Pancreas (tissue), 10 donors: ENCODE measurements at regions not wholly inside any gene's neighbourhood (a gene's known extent, or its start where the extent isn't known, plus 50 kb on each side); places are given as distances from the start of the nearest gene placed in this dataset.

Experiments
- ATAC-seq, 4 donors: fragments of 200-7000 bp; cut with Tn5 transposase; one replicate each; pipeline versions ENCODE4 v1.8.0 to v1.9.1; 2020; ENCODE audit warnings: mild to moderate bottlenecking in 4 of 4, moderate library complexity in 4 of 4
- DNase-seq, 6 donors: peaks; one replicate each; pipeline ENCODE4 v3.0.0-alpha.2; 2020
- FAIRE-seq: peaks from 2 replicates; lab custom pipeline; 2012; peaks lifted over from hg19 to GRCh38; lab: Jason Lieb, UNC
- H3K27ac ChIP-seq, 4 donors: fragments of 200-600 bp; sonication (generic); 1 replicate in 3 of 4; 2 replicates in 1 of 4; pipeline versions ENCODE4 v1.5.0 to v1.8.0; 2020
- H3K27me3 ChIP-seq, 4 donors: fragments of 200-600 bp; one replicate each; pipeline ENCODE4 v1.8.0; 2021
- H3K36me3 ChIP-seq, 3 donors: fragments of 200-600 bp; sonication (generic) in 1 of 3; one replicate each; pipeline versions ENCODE4 v1.5.0 to v1.8.0; 2020 to 2021
- H3K4me1 ChIP-seq, 3 donors: fragments of 200-600 bp; one replicate each; pipeline ENCODE4 v1.8.0; 2021
- H3K4me3 ChIP-seq, 4 donors: fragments of 200-600 bp; sonication (generic) in 2 of 4; one replicate each; pipeline versions ENCODE4 v1.5.0 to v1.8.0; 2020 to 2021
- H3K9me3 ChIP-seq, 4 donors: fragments of 200-600 bp; one replicate each; pipeline ENCODE4 v1.8.0; 2021
- CTCF ChIP-seq, 4 donors: fragments of 200-600 bp; sonication (generic) in 3 of 4; IDR thresholded peaks; one replicate each; pipeline versions ENCODE4 v1.5.0 to v1.8.0; 2021; ENCODE audit warnings: antibody characterized with exemption in 4 of 4
- WGBS, 2 donors: extraction: QIAGEN DNeasy Blood & Tissue Kit; methylation state at CpG; one replicate each; pipeline ENCODE4 v1.1.7; 2013; 5-methylcytosine and 5-hydroxymethylcytosine counted together
- intact Hi-C, 3 donors: fragments of 100-400 bp; cut with DNase I; formaldehyde crosslinking; loops; one replicate each; pipeline versions ENCODE4 v1.11.1 to v1.14.2; 2022
- donor health status: healthy with polysubstance abuse.
- donor health status: DM: no; HTN: no; CAD: no; lungs with moderate emphysema.
- donor health status: DM: no; HTN: no; CAD: no.
- donor health status: control.
- donor health status: control.
- donor health status: Bipolar disorder and iron deficiency.
- donor health status: DM: yes; HTN: yes; CAD: no.
- donor health status: DM: no; HTN: no; CAD: no.
- donor health status: DM: no; HTN: no; CAD: no.
- donor health status: DM: yes; HTN: yes; CAD: no.

DNA sequence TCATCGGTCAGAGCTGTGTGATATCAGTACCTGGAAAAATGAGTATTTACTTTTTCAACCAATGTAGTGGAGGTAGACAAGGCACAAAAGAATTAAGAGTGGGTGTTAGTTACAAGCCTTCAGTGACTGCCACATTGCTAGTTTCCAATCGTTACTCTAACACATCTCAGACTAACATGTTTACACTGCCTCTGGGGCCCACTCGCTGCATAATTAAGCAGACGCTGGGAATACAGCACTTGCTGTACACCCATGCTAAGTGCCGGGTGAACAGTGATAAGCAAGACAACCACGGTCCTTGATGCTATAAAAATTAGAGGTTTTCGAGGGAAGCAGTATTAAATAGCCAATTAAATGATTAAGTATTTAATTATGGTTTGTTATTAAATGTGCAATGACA, 1147.6 kb downstream of the AACS start:
- no peak for TF ChIP-seq CTCF (IDR thresholded peaks at IDR 0.05)
- no peaks in the 10 kb centered on the region for H3K27me3 ChIP-seq
- H3K4me3 ChIP-seq, result no peak overlapping the region
- no peaks in the 10 kb centered on the region for H3K36me3 ChIP-seq
- intact Hi-C loops, result no loop called here
- 11% methylated on average over 7 of the region's 7 CpGs for WGBS, 2 donors
- H3K4me1 ChIP-seq, result peaks cover 0 to 21% (median 6%) of the 10 kb centered on the region in 3 donors
- H3K27ac ChIP-seq, result no peak overlapping the region
- ATAC-seq (peak; percentile 45 to 83 (median 64)), DNase-seq (no peak), FAIRE-seq (no peak)
- no peaks in the 10 kb centered on the region for H3K9me3 ChIP-seq

GRCh38 chr12:126218697-126219096, 1153.5 kb downstream of the AACS start:
- H3K4me1 ChIP-seq, result no peaks in the 10 kb centered on the region
- no peak overlapping the region for H3K27ac ChIP-seq
- TF ChIP-seq CTCF (IDR thresholded peaks at IDR 0.05), result no peak
- H3K4me3 ChIP-seq, result no peak overlapping the region
- DNase-seq (no peak), FAIRE-seq (no peak), ATAC-seq (no peak)
- intact Hi-C loops, result no loop called here
- no peaks in the 10 kb centered on the region for H3K36me3 ChIP-seq
- no peaks in the 10 kb centered on the region for H3K27me3 ChIP-seq
- no peaks in the 10 kb centered on the region for H3K9me3 ChIP-seq
- WGBS, 2 donors, result 81 to 90% methylated on average over 1 of the region's 1 CpG

GRCh38 chr12:126219139-126219538, 1153.9 kb downstream of the AACS start:
- peak in 1 of 4 donors; percentile 56 for ATAC-seq
- no peak for DNase-seq
- H3K27ac ChIP-seq, result no peak overlapping the region
- no peaks in the 10 kb centered on the region for H3K9me3 ChIP-seq
- H3K4me3 ChIP-seq, result no peak overlapping the region
- H3K36me3 ChIP-seq, result no peaks in the 10 kb centered on the region
- no peak for FAIRE-seq
- no peak for TF ChIP-seq CTCF (IDR thresholded peaks at IDR 0.05)
- intact Hi-C loops, result no loop called here
- no peaks in the 10 kb centered on the region for H3K27me3 ChIP-seq
- no peaks in the 10 kb centered on the region for H3K4me1 ChIP-seq
- 4 to 16% methylated on average over 2 of the region's 2 CpGs for WGBS, 2 donors

DNA sequence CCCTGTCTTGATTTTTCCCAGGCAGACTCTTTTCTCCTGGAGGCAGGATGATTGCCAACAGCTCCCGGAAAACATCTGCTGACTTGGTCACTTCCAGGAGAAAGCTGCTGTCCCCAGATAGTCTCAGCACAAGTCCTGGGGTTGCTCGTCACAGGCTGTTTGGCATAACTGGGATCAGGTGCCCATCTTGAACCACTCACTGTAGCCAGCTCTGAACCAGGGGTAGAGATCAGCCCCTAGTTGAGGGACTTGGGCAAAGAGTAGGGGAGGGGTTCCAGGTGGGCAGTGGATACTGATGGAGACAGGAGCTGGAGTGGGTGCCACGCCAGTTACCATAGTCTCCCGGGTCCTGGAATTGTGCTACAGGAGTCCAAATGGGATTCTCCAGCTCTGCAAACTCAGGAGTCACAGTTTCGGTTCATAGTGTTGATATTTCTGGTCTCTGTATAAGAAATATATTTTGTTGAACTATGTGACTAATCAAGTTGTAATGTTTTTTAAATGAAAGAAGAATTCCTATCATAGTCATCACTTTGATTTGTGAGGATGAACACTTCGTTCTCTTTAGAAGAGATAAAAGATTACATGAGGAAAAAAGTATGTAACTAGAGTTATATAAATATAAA, 1154.5 kb downstream of the AACS start:
- FAIRE-seq (no peak), ATAC-seq (peak in 1 of 4 donors; percentile 22), DNase-seq (no peak)
- no peak for TF ChIP-seq CTCF (IDR thresholded peaks at IDR 0.05)
- H3K36me3 ChIP-seq, result no peaks in the 10 kb centered on the region
- H3K9me3 ChIP-seq, result no peaks in the 10 kb centered on the region
- intact Hi-C loops, result no loop called here
- 81% methylated on average over 6 of the region's 6 CpGs for WGBS, 2 donors
- H3K27ac ChIP-seq, result no peak overlapping the region
- no peaks in the 10 kb centered on the region for H3K4me1 ChIP-seq
- H3K27me3 ChIP-seq, result no peaks in the 10 kb centered on the region
- no peak overlapping the region for H3K4me3 ChIP-seq

DNA sequence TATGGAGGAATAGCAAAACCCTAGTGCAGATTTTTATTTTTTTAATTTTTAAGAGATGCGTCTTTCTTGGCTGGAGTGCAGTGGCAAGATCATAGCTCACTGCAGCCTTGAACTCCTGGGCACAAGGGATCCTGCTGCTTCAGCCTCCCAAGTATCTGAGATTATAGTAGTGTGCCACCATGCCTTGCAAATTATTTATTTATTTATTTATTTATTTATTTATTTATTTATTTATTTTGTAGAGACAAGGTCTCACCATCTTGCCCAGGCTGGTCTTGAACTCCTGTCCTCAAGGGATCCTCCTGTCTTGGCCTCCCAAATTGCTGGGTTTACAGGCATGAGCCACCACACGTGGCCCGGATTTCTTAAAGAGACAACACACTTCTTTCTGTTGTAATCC, 1158.8 kb downstream of the AACS start:
- Histone ChIP-seq H3K9me3 (no peaks in the 10 kb centered on the region), H3K4me1 (peaks cover 0 to 13% (median 0%) of the 10 kb centered on the region in 3 donors), H3K27me3 (no peaks in the 10 kb centered on the region), H3K27ac (no peak overlapping the region), H3K36me3 (no peaks in the 10 kb centered on the region), H3K4me3 (no peak overlapping the region)
- TF ChIP-seq CTCF (IDR thresholded peaks at IDR 0.05), result no peak
- no peak for ATAC-seq
- no peak for FAIRE-seq
- WGBS, 2 donors, result 89 to 95% methylated on average over 3 of the region's 3 CpGs
- DNase-seq, result no peak
- intact Hi-C loops, result no loop called here
